ENCODE measurements at regions not wholly inside any gene's neighbourhood (a gene's known extent, or its start where the extent isn't known, plus 50 kb on each side); places are given as distances from the start of the nearest gene placed in this dataset.

GRCh38 chr16:66109677-66110076, 256.8 kb upstream of the CDH5 start:
- Histone ChIP-seq H4K91ac (replicated peaks; ENCODE audit: insufficient read length, low read length) (no peak overlapping the region), H2BK120ac (replicated peaks; ENCODE audit: low read depth, low read length) (no peak overlapping the region), H3K23ac (ENCODE audit: insufficient read length) (no peak overlapping the region), H3K18ac (ENCODE audit: extremely low read depth, low read length) (no peak overlapping the region), H2BK20ac (ENCODE audit: low read length) (no peak overlapping the region), H2BK5ac (ENCODE audit: low read depth, low read length) (no peak overlapping the region), H3K79me1 (ENCODE audit: low read depth, low read length) (no peaks in the 10 kb centered on the region), H3K27me3 (replicated peaks in 1 of 4; ENCODE audit: control insufficient read depth in 3 of 4, extremely low read depth in 1 of 4, insufficient read depth in 3 of 4, low read length in 3 of 4) (no peaks in the 10 kb centered on the region), H3K4me2 (ENCODE audit: insufficient read depth in 1 of 2, low read depth in 2 of 2, low read length in 2 of 2) (no peak overlapping the region), H4K8ac (ENCODE audit: extremely low read depth, insufficient read depth, low read length) (no peak overlapping the region), H3K9ac (replicated peaks in 1 of 4; ENCODE audit: extremely low read depth in 1 of 4, low read depth in 3 of 4, low read length in 3 of 4) (no peak overlapping the region), H3K56ac (replicated peaks; ENCODE audit: insufficient read length, low read depth, low read length) (no peak overlapping the region), H2BK12ac (ENCODE audit: low read depth, low read length) (no peak overlapping the region), H3K4me1 (replicated peaks in 1 of 4; ENCODE audit: control insufficient read depth in 3 of 4, insufficient read depth in 4 of 4, low read length in 3 of 4) (no peaks in the 10 kb centered on the region), H3K9me3 (ENCODE audit: insufficient read depth in 2 of 2, low read depth in 1 of 2, low read length in 1 of 2) (peaks cover 0 to 2% of the 10 kb centered on the region in 2 experiments; a peak in 1 of 4 replicates), H3K4ac (replicated peaks; ENCODE audit: insufficient read length, low read depth, low read length) (no peak overlapping the region), H3K4me3 (ENCODE audit: extremely low read depth in 1 of 4, insufficient read depth in 2 of 4, low read depth in 3 of 4, low read length in 4 of 4) (no peak overlapping the region), H3K27ac (ENCODE audit: low read depth, low read length) (no peak overlapping the region), H3K79me2 (ENCODE audit: control insufficient read depth in 1 of 2, insufficient read depth in 2 of 2, low read length in 2 of 2) (no peaks in the 10 kb centered on the region), H4K5ac (ENCODE audit: insufficient read length, low read depth, low read length) (no peak overlapping the region), H2BK15ac (ENCODE audit: low read length) (no peak overlapping the region), H2AK5ac (ENCODE audit: low read depth, low read length) (no peak overlapping the region), H3K36me3 (ENCODE audit: control insufficient read depth in 2 of 4, insufficient read depth in 4 of 4, low read length in 3 of 4) (no peaks in the 10 kb centered on the region; a peak in 1 of 8 replicates), H2AFZ (ENCODE audit: low read length) (no peak overlapping the region), H3K14ac (ENCODE audit: insufficient read length) (no peak overlapping the region), H3K23me2 (ENCODE audit: low read depth, low read length) (no peaks in the 10 kb centered on the region), H4K20me1 (replicated peaks in 1 of 2; ENCODE audit: control insufficient read depth in 1 of 2, insufficient read depth in 2 of 2, low read length in 2 of 2) (no peaks in the 10 kb centered on the region)
- CTCF ChIA-PET (ENCODE audit: partially characterized antibody): interaction anchor here (0.6 kb wide), 1 partner anchor 387 kb away, joined by 3 read pairs; no protein-coding TSS in a partner anchor
- no peak for FAIRE-seq
- no peak for DNase-seq (ENCODE audit: low read depth in 1 of 2, low spot score in 2 of 2)
- POLR2A ChIA-PET (ENCODE audit: partially characterized antibody): no interaction called here
- WGBS, 2 experiments (ENCODE audit: extremely low coverage in 1 of 2, insufficient coverage in 1 of 2, insufficient read length in 1 of 2, insufficient replicate concordance in 2 of 2, low coverage in 1 of 2, low lambda C conversion rate in 2 of 2, missing lambda C conversion rate in 1 of 2): no CpG with 5 or more reads among the region's 1 CpG
- TF ChIP-seq RXRA (IDR thresholded peaks at IDR 0.05; ENCODE audit: insufficient read depth, low read depth, low read length) (no peak), RAD21 (IDR thresholded peaks at IDR 0.05 in 1 of 2, conservative IDR thresholded peaks at IDR 0.05 in 1 of 2; ENCODE audit: low read depth in 2 of 2, low read length in 2 of 2) (no peak), ZNF274 (IDR thresholded peaks at IDR 0.05; ENCODE audit: borderline replicate concordance, extremely low read depth, low read length) (no peak), SIN3A (conservative IDR thresholded peaks at IDR 0.05 in 1 of 2, IDR thresholded peaks at IDR 0.05 in 1 of 2; ENCODE audit: low read depth in 1 of 2, low read length in 2 of 2) (no peak), POU5F1 (IDR thresholded peaks at IDR 0.05; ENCODE audit: low read depth, low read length) (no peak), SIX5 (IDR thresholded peaks at IDR 0.05; ENCODE audit: low read depth, low read length) (no peak), KDM4A (IDR thresholded peaks at IDR 0.05; ENCODE audit: low read depth, low read length, severe bottlenecking) (no peak), SRF (IDR thresholded peaks at IDR 0.05; ENCODE audit: low read depth, low read length) (no peak), SAP30 (IDR thresholded peaks at IDR 0.05; ENCODE audit: insufficient read depth, insufficient replicate concordance, low read length) (no peak), TEAD4 (IDR thresholded peaks at IDR 0.05; ENCODE audit: low read depth, low read length) (no peak), ATF3 (IDR thresholded peaks at IDR 0.05; ENCODE audit: insufficient read depth, low read depth, low read length) (no peak), SP2 (IDR thresholded peaks at IDR 0.05; ENCODE audit: low read length) (no peak), HDAC6 (IDR thresholded peaks at IDR 0.05; ENCODE audit: low read depth, low read length) (no peak), EGR1 (IDR thresholded peaks at IDR 0.05; ENCODE audit: borderline replicate concordance, low read depth, low read length) (no peak)

All from H1 (cell line).